ENCODE measurements at regions not wholly inside any gene's neighbourhood (a gene's known extent, or its start where the extent isn't known, plus 50 kb on each side); places are given as distances from the start of the nearest gene placed in this dataset.

GRCh38 chr5:164153469-164154172 is 648.2 kb downstream of the MAT2B start:
- DNase-seq (no peak), ATAC-seq (no peak)
- POLR2A ChIA-PET, result no interaction called here
- Mint-ChIP-seq H3K4me3 (no peak overlapping the region), H3K36me3 (no peaks in the 10 kb centered on the region), H3K4me1 (no peaks in the 10 kb centered on the region), H3K9me3 (peaks cover 0 to 37% (median 10%) of the 10 kb centered on the region in 9 donors), H3K27me3 (no peaks in the 10 kb centered on the region), H3K27ac (no peak overlapping the region)

GRCh38 chr5:164170814-164171213 is 665.4 kb downstream of the MAT2B start:
- DNase-seq (no peak), ATAC-seq (no peak)
- H3K27me3 Mint-ChIP-seq, result no peaks in the 10 kb centered on the region
- H3K9me3 Mint-ChIP-seq, result peaks cover 0 to 9% (median 0%) of the 10 kb centered on the region in 9 donors
- no peaks in the 10 kb centered on the region for H3K36me3 Mint-ChIP-seq
- POLR2A ChIA-PET, result no interaction called here
- H3K4me3 Mint-ChIP-seq, result no peak overlapping the region
- H3K27ac Mint-ChIP-seq, result no peak overlapping the region
- no peaks in the 10 kb centered on the region for H3K4me1 Mint-ChIP-seq

GRCh38 chr5:164175083-164175482 is 669.7 kb downstream of the MAT2B start:
- Mint-ChIP-seq H3K36me3 (no peaks in the 10 kb centered on the region), H3K27me3 (no peaks in the 10 kb centered on the region), H3K27ac (no peak overlapping the region), H3K9me3 (peaks cover 0 to 17% (median 3%) of the 10 kb centered on the region in 9 donors), H3K4me1 (no peaks in the 10 kb centered on the region), H3K4me3 (no peak overlapping the region)
- POLR2A ChIA-PET, result no interaction called here
- ATAC-seq (no peak), DNase-seq (no peak)

GRCh38 chr5:164179406-164179805 is 674.0 kb downstream of the MAT2B start:
- peaks cover 0 to 4% (median 0%) of the 10 kb centered on the region in 5 donors for H3K27me3 Mint-ChIP-seq

GRCh38 chr5:164181604-164182003 is 676.2 kb downstream of the MAT2B start:
- Mint-ChIP-seq H3K9me3 (peaks cover 0 to 16% (median 7%) of the 10 kb centered on the region in 9 donors), H3K27me3 (peaks cover 0 to 4% (median 0%) of the 10 kb centered on the region in 5 donors), H3K4me1 (no peaks in the 10 kb centered on the region), H3K27ac (no peak overlapping the region), H3K36me3 (no peaks in the 10 kb centered on the region), H3K4me3 (no peak overlapping the region)
- no peak for ATAC-seq
- no peak for DNase-seq
- POLR2A ChIA-PET, result no interaction called here

More at GRCh38 chr5:164179406-164179805, 674.0 kb downstream of the MAT2B start:
- DNase-seq, result no peak
- Mint-ChIP-seq H3K4me3 (no peak overlapping the region), H3K9me3 (peaks cover 0 to 16% (median 6%) of the 10 kb centered on the region in 9 donors), H3K27ac (no peak overlapping the region), H3K36me3 (no peaks in the 10 kb centered on the region), H3K4me1 (no peaks in the 10 kb centered on the region)
- POLR2A ChIA-PET, result no interaction called here
- ATAC-seq, result no peak

GRCh38 chr5:164184158-164184557 is 678.7 kb downstream of the MAT2B start:
- Mint-ChIP-seq H3K27me3 (peaks cover 0 to 4% (median 0%) of the 10 kb centered on the region in 5 donors), H3K27ac (peak overlapping the region in 1 of 10 donors; percentile 4), H3K36me3 (no peaks in the 10 kb centered on the region), H3K4me3 (no peak overlapping the region), H3K9me3 (peaks cover 0 to 10% (median 4%) of the 10 kb centered on the region in 9 donors), H3K4me1 (no peaks in the 10 kb centered on the region)
- POLR2A ChIA-PET, result no interaction called here
- DNase-seq (no peak), ATAC-seq (no peak)

GRCh38 chr5:164185000-164185399 is 679.6 kb downstream of the MAT2B start:
- Mint-ChIP-seq H3K4me3 (no peak overlapping the region), H3K4me1 (no peaks in the 10 kb centered on the region), H3K27me3 (peaks cover 0 to 4% (median 0%) of the 10 kb centered on the region in 5 donors), H3K36me3 (no peaks in the 10 kb centered on the region), H3K9me3 (peaks cover 0 to 10% (median 5%) of the 10 kb centered on the region in 9 donors), H3K27ac (no peak overlapping the region)
- POLR2A ChIA-PET, result no interaction called here
- ATAC-seq (no peak), DNase-seq (no peak)

GRCh38 chr5:164186550-164186949 is 681.1 kb downstream of the MAT2B start:
- no peaks in the 10 kb centered on the region for H3K36me3 Mint-ChIP-seq
- H3K27me3 Mint-ChIP-seq, result peaks cover 0 to 2% (median 0%) of the 10 kb centered on the region in 5 donors
- H3K9me3 Mint-ChIP-seq, result peaks cover 0 to 6% (median 3%) of the 10 kb centered on the region in 9 donors
- no peaks in the 10 kb centered on the region for H3K4me1 Mint-ChIP-seq
- H3K4me3 Mint-ChIP-seq, result no peak overlapping the region
- H3K27ac Mint-ChIP-seq, result no peak overlapping the region
- DNase-seq, result no peak
- POLR2A ChIA-PET, result no interaction called here
- ATAC-seq, result no peak

- no peak for ATAC-seq
- H3K27ac Mint-ChIP-seq, result no peak overlapping the region
- H3K27me3 Mint-ChIP-seq, result no peaks in the 10 kb centered on the region
- peaks cover 0 to 6% (median 0%) of the 10 kb centered on the region in 9 donors for H3K9me3 Mint-ChIP-seq
- H3K36me3 Mint-ChIP-seq, result no peaks in the 10 kb centered on the region
- H3K4me3 Mint-ChIP-seq, result no peak overlapping the region
- no peak for DNase-seq
- H3K4me1 Mint-ChIP-seq, result no peaks in the 10 kb centered on the region
- POLR2A ChIA-PET, result no interaction called here
Measured at GRCh38 chr5:164187785-164188184, 682.4 kb downstream of the MAT2B start.

- no peak for ATAC-seq
- no peaks in the 10 kb centered on the region for H3K36me3 Mint-ChIP-seq
- H3K27ac Mint-ChIP-seq, result no peak overlapping the region
- H3K9me3 Mint-ChIP-seq, result peaks cover 0 to 7% (median 3%) of the 10 kb centered on the region in 9 donors
- no peak overlapping the region for H3K4me3 Mint-ChIP-seq
- DNase-seq, result no peak
- no peaks in the 10 kb centered on the region for H3K4me1 Mint-ChIP-seq
- POLR2A ChIA-PET, result no interaction called here
- no peaks in the 10 kb centered on the region for H3K27me3 Mint-ChIP-seq
Measured at GRCh38 chr5:164188733-164189148, 683.3 kb downstream of the MAT2B start.

- POLR2A ChIA-PET, result no interaction called here
- Mint-ChIP-seq H3K27me3 (no peaks in the 10 kb centered on the region), H3K4me1 (no peaks in the 10 kb centered on the region), H3K36me3 (no peaks in the 10 kb centered on the region), H3K9me3 (peaks cover 0 to 8% (median 2%) of the 10 kb centered on the region in 9 donors), H3K4me3 (no peak overlapping the region), H3K27ac (no peak overlapping the region)
- no peak for ATAC-seq
- no peak for DNase-seq
Measured at GRCh38 chr5:164191240-164191639, 685.8 kb downstream of the MAT2B start.

GRCh38 chr5:164202338-164202737 is 696.9 kb downstream of the MAT2B start:
- Mint-ChIP-seq H3K36me3 (no peaks in the 10 kb centered on the region), H3K9me3 (peaks cover 0 to 26% (median 0%) of the 10 kb centered on the region in 9 donors), H3K27me3 (no peaks in the 10 kb centered on the region), H3K4me3 (no peak overlapping the region), H3K4me1 (no peaks in the 10 kb centered on the region), H3K27ac (no peak overlapping the region)
- POLR2A ChIA-PET, result no interaction called here
- DNase-seq (no peak), ATAC-seq (no peak)

GRCh38 chr5:164203581-164204225 is 698.3 kb downstream of the MAT2B start:
- H3K27ac Mint-ChIP-seq, result no peak overlapping the region
- H3K27me3 Mint-ChIP-seq, result no peaks in the 10 kb centered on the region
- H3K36me3 Mint-ChIP-seq, result no peaks in the 10 kb centered on the region
- H3K4me1 Mint-ChIP-seq, result no peaks in the 10 kb centered on the region
- H3K4me3 Mint-ChIP-seq, result no peak overlapping the region
- POLR2A ChIA-PET, result no interaction called here
- ATAC-seq, result no peak
- H3K9me3 Mint-ChIP-seq, result peaks cover 0 to 26% (median 0%) of the 10 kb centered on the region in 9 donors
- no peak for DNase-seq
